ENCODE measurements at regions not wholly inside any gene's neighbourhood (a gene's known extent, or its start where the extent isn't known, plus 50 kb on each side); places are given as distances from the start of the nearest gene placed in this dataset.

GRCh38 chr4:128358231-128358912 lies 70.8 kb upstream of the PGRMC2 start:
- H3K36me3 Mint-ChIP-seq: peaks cover 12% of the 10 kb centered on the region
- peaks cover 19% of the 10 kb centered on the region for H3K4me1 Mint-ChIP-seq
- no peak overlapping the region for H3K27ac Mint-ChIP-seq
- ChIA-PET CTCF (no interaction called here), POLR2A (no interaction called here)
- ATAC-seq (no peak), DNase-seq (ENCODE audit: low spot score) (no peak)
- H3K4me3 Mint-ChIP-seq: no peak overlapping the region
- peaks cover 13% of the 10 kb centered on the region for H3K9me3 Mint-ChIP-seq
- no peaks in the 10 kb centered on the region for H3K27me3 Mint-ChIP-seq (ENCODE audit: low read depth)
- TF ChIP-seq ATF6 (CRISPR knock-in tag; IDR thresholded peaks at IDR 0.05): no peak
- no peak for TF ChIP-seq SOX15 (CRISPR knock-in tag; IDR thresholded peaks at IDR 0.05)
- no peak for TF ChIP-seq MXD4 (CRISPR knock-in tag; IDR thresholded peaks at IDR 0.05; ENCODE audit: borderline replicate concordance)
- TF ChIP-seq STAT6 (CRISPR knock-in tag; conservative IDR thresholded peaks at IDR 0.05; ENCODE audit: low read depth): no peak
- no peak for TF ChIP-seq ZBTB21 (CRISPR knock-in tag; IDR thresholded peaks at IDR 0.05; ENCODE audit: borderline replicate concordance)
- no peak for TF ChIP-seq ETV6 (CRISPR knock-in tag; IDR thresholded peaks at IDR 0.05)
- TF ChIP-seq CBFB (CRISPR knock-in tag; IDR thresholded peaks at IDR 0.05; ENCODE audit: low read depth): no peak
- no peak for TF ChIP-seq ZBTB43 (CRISPR knock-in tag; IDR thresholded peaks at IDR 0.05)
- no peak for TF ChIP-seq AFF4 (CRISPR knock-in tag; IDR thresholded peaks at IDR 0.05; ENCODE audit: borderline replicate concordance)
- TF ChIP-seq ZNF317 (CRISPR knock-in tag; IDR thresholded peaks at IDR 0.05; ENCODE audit: borderline replicate concordance, low read depth): no peak
- no peak for TF ChIP-seq TEAD1 (CRISPR knock-in tag; IDR thresholded peaks at IDR 0.05)
- no peak for TF ChIP-seq ATF2 (CRISPR knock-in tag; IDR thresholded peaks at IDR 0.05; ENCODE audit: borderline replicate concordance, low read depth)
- TF ChIP-seq FOXJ3 (CRISPR knock-in tag; IDR thresholded peaks at IDR 0.05; ENCODE audit: borderline replicate concordance): no peak

GRCh38 chr4:128357286-128357685 lies 69.7 kb upstream of the PGRMC2 start:
- Mint-ChIP-seq H3K4me3 (no peak overlapping the region), H3K9me3 (peaks cover 13% of the 10 kb centered on the region), H3K4me1 (peaks cover 19% of the 10 kb centered on the region), H3K27ac (no peak overlapping the region), H3K27me3 (ENCODE audit: low read depth) (no peaks in the 10 kb centered on the region), H3K36me3 (peaks cover 12% of the 10 kb centered on the region)
- ATAC-seq (no peak), DNase-seq (ENCODE audit: low spot score) (no peak)
- ChIA-PET POLR2A (no interaction called here), CTCF (no interaction called here)
- no peak for TF ChIP-seq TEAD4 (CRISPR knock-in tag; IDR thresholded peaks at IDR 0.05)
- TF ChIP-seq NFE2L1 (CRISPR knock-in tag; IDR thresholded peaks at IDR 0.05): no peak
- no peak for TF ChIP-seq KAT7 (CRISPR knock-in tag; IDR thresholded peaks at IDR 0.05; ENCODE audit: borderline replicate concordance)
- no peak for TF ChIP-seq JAZF1 (CRISPR knock-in tag; IDR thresholded peaks at IDR 0.05)
- no peak for TF ChIP-seq AR (CRISPR knock-in tag; IDR thresholded peaks at IDR 0.05)
- TF ChIP-seq NR2C2 (CRISPR knock-in tag; IDR thresholded peaks at IDR 0.05): no peak
